ENCODE measurements at regions not wholly inside any gene's neighbourhood (a gene's known extent, or its start where the extent isn't known, plus 50 kb on each side); places are given as distances from the start of the nearest gene placed in this dataset.

GRCh38 chr7:41237956-41238355, 464.9 kb downstream of the INHBA start:
- Histone ChIP-seq H3K4me3 (no peak overlapping the region), H3K9me3 (no peaks in the 10 kb centered on the region), H3K36me3 (no peaks in the 10 kb centered on the region), H3K27me3 (no peaks in the 10 kb centered on the region)
- no peak for DNase-seq

- Histone ChIP-seq H3K9me3 (0 out of 2 replicates have a peak, but pooled peaks cover 4% of the 10 kb centered on the region), H3K36me3 (no peaks in the 10 kb centered on the region)
- DNase-seq: no peak
Observed at GRCh38 chr7:41232086-41232485, 470.8 kb downstream of the INHBA start.

GRCh38 chr7:41224063-41224763, 478.7 kb downstream of the INHBA start:
- Histone ChIP-seq H3K4me3 (no peak overlapping the region), H3K27me3 (no peaks in the 10 kb centered on the region), H3K36me3 (no peaks in the 10 kb centered on the region), H3K9me3 (no peaks in the 10 kb centered on the region)
- DNase-seq: no peak

More at GRCh38 chr7:41232086-41232485, 470.8 kb downstream of the INHBA start:
- no peaks in the 10 kb centered on the region for H3K27me3 ChIP-seq
- H3K4me3 ChIP-seq: no peak overlapping the region

GRCh38 chr7:41222746-41223145, 480.1 kb downstream of the INHBA start:
- no peak for DNase-seq
- no peaks in the 10 kb centered on the region for H3K27me3 ChIP-seq
- H3K4me3 ChIP-seq: no peak overlapping the region
- H3K36me3 ChIP-seq: no peaks in the 10 kb centered on the region
- H3K9me3 ChIP-seq: no peaks in the 10 kb centered on the region

GRCh38 chr7:41220266-41220665, 482.6 kb downstream of the INHBA start:
- H3K9me3 ChIP-seq: no peaks in the 10 kb centered on the region
- H3K27me3 ChIP-seq: no peaks in the 10 kb centered on the region
- DNase-seq: no peak
- H3K4me3 ChIP-seq: no peak overlapping the region
- no peaks in the 10 kb centered on the region for H3K36me3 ChIP-seq

- DNase-seq: no peak
- H3K9me3 ChIP-seq: no peaks in the 10 kb centered on the region
- no peaks in the 10 kb centered on the region for H3K27me3 ChIP-seq
- no peaks in the 10 kb centered on the region for H3K36me3 ChIP-seq
- no peak overlapping the region for H3K4me3 ChIP-seq
Observed at GRCh38 chr7:41219276-41219675, 483.6 kb downstream of the INHBA start.

- no peak for DNase-seq
- Histone ChIP-seq H3K27me3 (no peaks in the 10 kb centered on the region), H3K4me3 (no peak overlapping the region), H3K36me3 (no peaks in the 10 kb centered on the region), H3K9me3 (no peaks in the 10 kb centered on the region)
Observed at GRCh38 chr7:41217306-41217705, 485.6 kb downstream of the INHBA start.

- no peaks in the 10 kb centered on the region for H3K9me3 ChIP-seq
- H3K36me3 ChIP-seq: no peaks in the 10 kb centered on the region
- no peak overlapping the region for H3K4me3 ChIP-seq
- H3K27me3 ChIP-seq: no peaks in the 10 kb centered on the region
- no peak for DNase-seq
Observed at GRCh38 chr7:41207141-41207540, 495.7 kb downstream of the INHBA start.

GRCh38 chr7:41206267-41206666, 496.6 kb downstream of the INHBA start:
- H3K9me3 ChIP-seq: no peaks in the 10 kb centered on the region
- H3K27me3 ChIP-seq: no peaks in the 10 kb centered on the region
- no peaks in the 10 kb centered on the region for H3K36me3 ChIP-seq
- no peak for DNase-seq
- H3K4me3 ChIP-seq: no peak overlapping the region

- Histone ChIP-seq H3K27me3 (no peaks in the 10 kb centered on the region), H3K36me3 (no peaks in the 10 kb centered on the region), H3K9me3 (no peaks in the 10 kb centered on the region), H3K4me3 (no peak overlapping the region)
- DNase-seq: no peak
Observed at GRCh38 chr7:41205600-41205999, 497.3 kb downstream of the INHBA start.

- no peaks in the 10 kb centered on the region for H3K9me3 ChIP-seq
- DNase-seq: no peak
- H3K4me3 ChIP-seq: no peak overlapping the region
- no peaks in the 10 kb centered on the region for H3K27me3 ChIP-seq
- no peaks in the 10 kb centered on the region for H3K36me3 ChIP-seq
Observed at GRCh38 chr7:41203542-41203941, 499.3 kb downstream of the INHBA start.

- H3K36me3 ChIP-seq: no peaks in the 10 kb centered on the region
- H3K9me3 ChIP-seq: no peaks in the 10 kb centered on the region
- DNase-seq: no peak
- H3K4me3 ChIP-seq: no peak overlapping the region
- H3K27me3 ChIP-seq: no peaks in the 10 kb centered on the region
Observed at GRCh38 chr7:41201021-41201420, 501.9 kb downstream of the INHBA start.

GRCh38 chr7:41199136-41199535, 503.8 kb downstream of the INHBA start:
- H3K9me3 ChIP-seq: no peaks in the 10 kb centered on the region
- no peaks in the 10 kb centered on the region for H3K36me3 ChIP-seq
- no peak overlapping the region for H3K4me3 ChIP-seq
- DNase-seq: no peak
- no peaks in the 10 kb centered on the region for H3K27me3 ChIP-seq

GRCh38 chr7:41198502-41198901, 504.4 kb downstream of the INHBA start:
- Histone ChIP-seq H3K4me3 (no peak overlapping the region), H3K9me3 (no peaks in the 10 kb centered on the region), H3K36me3 (no peaks in the 10 kb centered on the region), H3K27me3 (no peaks in the 10 kb centered on the region)
- DNase-seq: no peak

GRCh38 chr7:41197769-41198168, 505.1 kb downstream of the INHBA start:
- no peak for DNase-seq
- Histone ChIP-seq H3K27me3 (no peaks in the 10 kb centered on the region), H3K9me3 (no peaks in the 10 kb centered on the region), H3K4me3 (no peak overlapping the region), H3K36me3 (no peaks in the 10 kb centered on the region)

GRCh38 chr7:41193738-41194282, 509.1 kb downstream of the INHBA start:
- Histone ChIP-seq H3K4me3 (no peak overlapping the region), H3K36me3 (no peaks in the 10 kb centered on the region), H3K27me3 (no peaks in the 10 kb centered on the region), H3K9me3 (no peaks in the 10 kb centered on the region)
- no peak for DNase-seq

- no peak for DNase-seq
- H3K9me3 ChIP-seq: no peaks in the 10 kb centered on the region
- no peaks in the 10 kb centered on the region for H3K36me3 ChIP-seq
Observed at GRCh38 chr7:41190581-41190980, 512.3 kb downstream of the INHBA start.

GRCh38 chr7:41189866-41190265, 513.0 kb downstream of the INHBA start:
- Histone ChIP-seq H3K4me3 (no peak overlapping the region), H3K27me3 (no peaks in the 10 kb centered on the region), H3K9me3 (no peaks in the 10 kb centered on the region), H3K36me3 (no peaks in the 10 kb centered on the region)
- DNase-seq: peak; percentile 63

More at GRCh38 chr7:41190581-41190980, 512.3 kb downstream of the INHBA start:
- no peak overlapping the region for H3K4me3 ChIP-seq
- H3K27me3 ChIP-seq: no peaks in the 10 kb centered on the region
